Gastrocnemius medialis (tissue), 4 donors: ENCODE measurements at regions not wholly inside any gene's neighbourhood (a gene's known extent, or its start where the extent isn't known, plus 50 kb on each side); places are given as distances from the start of the nearest gene placed in this dataset.

Experiments
- CTCF ChIP-seq, 5 experiments: fragments of 450-650 bp in 3 of 5; fragments of 200-600 bp in 2 of 5; sonication (generic) in 2 of 5; IDR thresholded peaks in 4 of 5; conservative IDR thresholded peaks in 1 of 5; 1 replicate in 4 of 5; 2 replicates in 1 of 5; pipeline ENCODE4 v1.5.1; 2016 to 2019; ENCODE audit warnings: antibody characterized with exemption in 5 of 5, mild to moderate bottlenecking in 3 of 5, moderate library complexity in 3 of 5
- POLR2A ChIP-seq, 2 donors: fragments of 450-650 bp; IDR thresholded peaks; one replicate each; pipeline ENCODE4 v1.6.1; 2017; ENCODE audit warnings: antibody characterized with exemption in 2 of 2, mild to moderate bottlenecking in 2 of 2, moderate library complexity in 2 of 2

- TF ChIP-seq CTCF (IDR thresholded peaks at IDR 0.05 in 4 of 5, conservative IDR thresholded peaks at IDR 0.05 in 1 of 5) (no peak), POLR2A (IDR thresholded peaks at IDR 0.05) (no peak)
Observed at GRCh38 chr12:70031046-70031445, 206.0 kb downstream of the MYRFL start.
